Left lobe of liver (tissue), 2 donors: ENCODE measurements at regions not wholly inside any gene's neighbourhood (a gene's known extent, or its start where the extent isn't known, plus 50 kb on each side); places are given as distances from the start of the nearest gene placed in this dataset.
"Not testable (repeated sequence)": the region's sequence is repeated elsewhere in the genome, so short reads cannot be mapped to it uniquely, and the experiment has no call there.

Experiments used
- ATAC-seq: fragments of 200-7000 bp; cut with Tn5 transposase; one replicate; pipeline ENCODE4 v1.9.1; 2020; ENCODE audit warnings: mild to moderate bottlenecking, moderate library complexity
- DNase-seq: peaks from one replicate; pipeline ENCODE4 v3.0.0-alpha.2; 2020; ENCODE audit warnings: low spot score
- donor health status: DM: no; HTN: no; CAD: no; lungs with moderate emphysema.
- donor health status: DM: no; HTN: yes; CAD: no.

GRCh38 chr3:153023896-153024295 is 138.1 kb upstream of the RAP2B start:
- no peak for ATAC-seq
- DNase-seq: no peak

GRCh38 chr3:153026026-153026425 is 136.0 kb upstream of the RAP2B start:
- ATAC-seq (peak; percentile 25), DNase-seq (no peak)

- DNase-seq (no peak), ATAC-seq (no peak)
These were observed 133.6 kb upstream of the RAP2B start for GRCh38 chr3:153028381-153028780.

- no peak for ATAC-seq
- DNase-seq: no peak
These were observed 132.7 kb upstream of the RAP2B start for GRCh38 chr3:153029350-153029749.

- no peak for ATAC-seq
- no peak for DNase-seq
These were observed 129.1 kb upstream of the RAP2B start for GRCh38 chr3:153032891-153033290.

- DNase-seq (no peak), ATAC-seq (no peak)
These were observed 125.2 kb upstream of the RAP2B start for GRCh38 chr3:153036846-153037245.

- no peak for ATAC-seq
- no peak for DNase-seq
These were observed 123.7 kb upstream of the RAP2B start for GRCh38 chr3:153038367-153038766.

- no peak for ATAC-seq
- DNase-seq: no peak
These were observed 123.2 kb upstream of the RAP2B start for GRCh38 chr3:153038779-153039178.

GRCh38 chr3:153041181-153041580 is 120.8 kb upstream of the RAP2B start:
- no peak for ATAC-seq
- DNase-seq: no peak

GRCh38 chr3:153042088-153042487 is 119.9 kb upstream of the RAP2B start:
- no peak for ATAC-seq
- DNase-seq: no peak

- ATAC-seq (no peak), DNase-seq (no peak)
These were observed 118.2 kb upstream of the RAP2B start for GRCh38 chr3:153043729-153044328.

- DNase-seq (no peak), ATAC-seq (no peak)
These were observed 116.9 kb upstream of the RAP2B start for GRCh38 chr3:153045150-153045549.

- DNase-seq (no peak), ATAC-seq (no peak)
These were observed 111.0 kb upstream of the RAP2B start for GRCh38 chr3:153050978-153051377.

- no peak for ATAC-seq
- DNase-seq: no peak
These were observed 110.5 kb upstream of the RAP2B start for GRCh38 chr3:153051427-153052095.

GRCh38 chr3:153052096-153052460 is 109.9 kb upstream of the RAP2B start:
- DNase-seq (no peak), ATAC-seq (no peak)

GRCh38 chr3:153055217-153055616 is 106.8 kb upstream of the RAP2B start:
- no peak for DNase-seq
- no peak for ATAC-seq

- ATAC-seq (no peak), DNase-seq (no peak)
These were observed 106.2 kb upstream of the RAP2B start for GRCh38 chr3:153055779-153056178.

- not testable (repeated sequence) for DNase-seq, ATAC-seq
These were observed 103.9 kb upstream of the RAP2B start for GRCh38 chr3:153058031-153058688.

GRCh38 chr3:153060346-153060745 is 101.7 kb upstream of the RAP2B start:
- ATAC-seq (no peak), DNase-seq (no peak)

- no peak for DNase-seq
- ATAC-seq: no peak
These were observed 100.0 kb upstream of the RAP2B start for GRCh38 chr3:153061938-153062528.

GRCh38 chr3:153063337-153063736 is 98.7 kb upstream of the RAP2B start:
- DNase-seq (no peak), ATAC-seq (no peak)

- DNase-seq: no peak
- ATAC-seq: no peak
These were observed 95.0 kb upstream of the RAP2B start for GRCh38 chr3:153066983-153067382.
